ENCODE measurements at regions not wholly inside any gene's neighbourhood (a gene's known extent, or its start where the extent isn't known, plus 50 kb on each side); places are given as distances from the start of the nearest gene placed in this dataset.

DNA sequence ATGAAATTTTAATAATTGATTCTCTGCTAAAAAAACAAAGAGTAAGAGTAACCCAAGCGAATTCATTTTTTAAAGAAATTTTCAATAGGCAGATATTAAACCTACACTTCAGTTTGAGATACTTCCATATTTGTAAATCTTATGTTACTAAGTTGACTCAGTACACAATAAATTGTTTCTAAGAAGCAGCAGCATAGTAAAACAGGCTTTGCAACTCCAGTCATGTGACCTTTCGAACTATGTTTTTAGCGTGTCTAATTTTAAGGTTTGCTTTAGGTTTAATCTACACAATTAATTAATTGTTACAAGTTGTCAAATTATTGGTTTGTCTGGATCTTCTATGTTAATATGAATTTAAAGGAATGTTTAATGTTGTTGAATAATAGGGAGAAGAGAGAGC is 708.9 kb upstream of the CITED2 start:
- no peak for TF ChIP-seq ZNF586 (CRISPR knock-in tag; conservative IDR thresholded peaks at IDR 0.05)
- TF ChIP-seq, protein P1, sequence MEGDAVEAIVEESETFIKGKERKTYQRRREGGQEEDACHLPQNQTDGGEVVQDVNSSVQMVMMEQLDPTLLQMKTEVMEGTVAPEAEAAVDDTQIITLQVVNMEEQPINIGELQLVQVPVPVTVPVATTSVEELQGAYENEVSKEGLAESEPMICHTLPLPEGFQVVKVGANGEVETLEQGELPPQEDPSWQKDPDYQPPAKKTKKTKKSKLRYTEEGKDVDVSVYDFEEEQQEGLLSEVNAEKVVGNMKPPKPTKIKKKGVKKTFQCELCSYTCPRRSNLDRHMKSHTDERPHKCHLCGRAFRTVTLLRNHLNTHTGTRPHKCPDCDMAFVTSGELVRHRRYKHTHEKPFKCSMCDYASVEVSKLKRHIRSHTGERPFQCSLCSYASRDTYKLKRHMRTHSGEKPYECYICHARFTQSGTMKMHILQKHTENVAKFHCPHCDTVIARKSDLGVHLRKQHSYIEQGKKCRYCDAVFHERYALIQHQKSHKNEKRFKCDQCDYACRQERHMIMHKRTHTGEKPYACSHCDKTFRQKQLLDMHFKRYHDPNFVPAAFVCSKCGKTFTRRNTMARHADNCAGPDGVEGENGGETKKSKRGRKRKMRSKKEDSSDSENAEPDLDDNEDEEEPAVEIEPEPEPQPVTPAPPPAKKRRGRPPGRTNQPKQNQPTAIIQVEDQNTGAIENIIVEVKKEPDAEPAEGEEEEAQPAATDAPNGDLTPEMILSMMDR (IDR thresholded peaks at IDR 0.05 in 2 of 3, conservative IDR thresholded peaks at IDR 0.05 in 1 of 3; ENCODE audit: insufficient read depth in 2 of 3, low read depth in 1 of 3, low read length in 3 of 3) = no peak
- no peak for TF ChIP-seq ZBTB17 (CRISPR knock-in tag; IDR thresholded peaks at IDR 0.05)
- TF ChIP-seq, protein P2, sequence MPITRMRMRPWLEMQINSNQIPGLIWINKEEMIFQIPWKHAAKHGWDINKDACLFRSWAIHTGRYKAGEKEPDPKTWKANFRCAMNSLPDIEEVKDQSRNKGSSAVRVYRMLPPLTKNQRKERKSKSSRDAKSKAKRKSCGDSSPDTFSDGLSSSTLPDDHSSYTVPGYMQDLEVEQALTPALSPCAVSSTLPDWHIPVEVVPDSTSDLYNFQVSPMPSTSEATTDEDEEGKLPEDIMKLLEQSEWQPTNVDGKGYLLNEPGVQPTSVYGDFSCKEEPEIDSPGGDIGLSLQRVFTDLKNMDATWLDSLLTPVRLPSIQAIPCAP (CRISPR knock-in tag; IDR thresholded peaks at IDR 0.05; ENCODE audit: borderline replicate concordance) = no peak
- TF ChIP-seq CBX2 (IDR thresholded peaks at IDR 0.05; ENCODE audit: insufficient read depth, low read length, poor library complexity, severe bottlenecking) = no peak

All from K562 (cell line).